K562 (cell line): ENCODE measurements at regions not wholly inside any gene's neighbourhood (a gene's known extent, or its start where the extent isn't known, plus 50 kb on each side); places are given as distances from the start of the nearest gene placed in this dataset.

Source experiments
- ATAC-seq: fragments of 200-7000 bp; cut with Tn5 transposase; 3 replicates; pipeline ENCODE4 v1.9.1; 2020; ENCODE audit warnings: moderate library complexity
- BruUV-seq: library from RNA; stranded (reverse); fragments of 400-500 nt; replicated peaks from 2 replicates; lab custom pipeline; 2021; lab: Mats Ljungman, UMichigan
- CTCF ChIA-PET: fragments of 300-600 bp; formaldehyde crosslinking; extraction: SDS; loops from one replicate; lab custom pipeline; 2021; ENCODE audit warnings: low intra/inter-chr PET ratio; lab: Yijun Ruan, JAX
- POLR2A ChIA-PET: fragments of 300-600, 350-650 bp; sonication (Branson Sonifier 250); formaldehyde crosslinking; extraction: SDS; loops from one replicate; lab custom pipeline; 2021; ENCODE audit warnings: antibody characterized with exemption, inconsistent platforms; lab: Yijun Ruan, JAX
- DNase-seq, 4 experiments: peaks; one replicate each; pipeline versions ENCODE4 v3.0.0 to v3.0.0-alpha.2; 2011 to 2018; ENCODE audit warnings: low spot score in 3 of 4, mixed read lengths in 3 of 4; ENCODE audit errors: extremely low read depth in 1 of 4
- FAIRE-seq: peaks from 2 replicates; lab custom pipeline; 2011; peaks lifted over from hg19 to GRCh38; lab: Jason Lieb, UNC
- H2AFZ ChIP-seq: 2 replicates; pipeline ENCODE4 v1.6.0; 2011; ENCODE audit warnings: low read depth, low read length, control low read depth, inconsistent platforms
- H3K27ac ChIP-seq: fragments of 200-600 bp; 3 replicates; pipeline ENCODE4 v1.8.0; 2011; ENCODE audit warnings: low read depth, mild to moderate bottlenecking, control low read depth, inconsistent platforms, low read length, moderate library complexity, mixed read lengths; ENCODE audit errors: extremely low read depth
- H3K27me3 ChIP-seq, 2 experiments: fragments of 300-600 bp in 1 of 2; 2 replicates in 1 of 2; 3 replicates in 1 of 2; pipeline versions ENCODE4 v1.6.0 to v1.8.0; 2011; ENCODE audit warnings: inconsistent platforms in 2 of 2, low read length in 2 of 2, mild to moderate bottlenecking in 1 of 2, mixed read lengths in 1 of 2, moderate library complexity in 1 of 2; ENCODE audit not compliant: control insufficient read depth in 2 of 2, insufficient read depth in 2 of 2
- H3K36me3 ChIP-seq: fragments of 300-600 bp; 3 replicates; pipeline ENCODE4 v1.8.0; 2011; ENCODE audit warnings: mild to moderate bottlenecking, low read length, inconsistent platforms; ENCODE audit not compliant: control insufficient read depth, insufficient read depth
- H3K4me1 ChIP-seq, 2 experiments: fragments of 200-600 bp in 1 of 2; replicated peaks in 1 of 2; 2 replicates in 1 of 2; 3 replicates in 1 of 2; pipeline versions ENCODE4 v1.5.1 to v1.8.0; 2011; ENCODE audit warnings: inconsistent platforms in 2 of 2, low read length in 2 of 2, mild to moderate bottlenecking in 1 of 2, mixed read lengths in 1 of 2, moderate library complexity in 1 of 2; ENCODE audit not compliant: control insufficient read depth in 2 of 2, insufficient read depth in 2 of 2
- H3K4me2 ChIP-seq: 2 replicates; pipeline ENCODE4 v1.6.1; 2011; ENCODE audit warnings: low read length, control low read depth, inconsistent platforms, mixed read lengths; ENCODE audit not compliant: insufficient read depth
- H3K4me3 ChIP-seq: fragments of 200-600 bp; sonication (generic), shearing (Covaris generic); 2 replicates; pipeline ENCODE4 v1.5.1; 2016; ENCODE audit warnings: control low read depth, inconsistent platforms
- H3K79me2 ChIP-seq: fragments of 200-600 bp; 3 replicates; pipeline ENCODE4 v1.8.0; 2011; ENCODE audit warnings: low read length, inconsistent platforms; ENCODE audit not compliant: control insufficient read depth, insufficient read depth
- H3K9ac ChIP-seq, 2 experiments: 2 replicates each; pipeline versions ENCODE4 v1.6.0 to v1.6.1; 2011; ENCODE audit warnings: low read depth in 2 of 2, low read length in 2 of 2, control low read depth in 1 of 2, inconsistent platforms in 1 of 2, mild to moderate bottlenecking in 1 of 2, mixed read lengths in 1 of 2; ENCODE audit not compliant: insufficient read depth in 1 of 2
- H3K9me1 ChIP-seq: one replicate; pipeline ENCODE4 v1.6.0; 2011; ENCODE audit warnings: inconsistent platforms, mild to moderate bottlenecking, low read length, moderate library complexity; ENCODE audit not compliant: control insufficient read depth, insufficient read depth
- H3K9me3 ChIP-seq: replicated peaks from 2 replicates; pipeline ENCODE4 v1.5.1; 2011; ENCODE audit warnings: low read depth, low read length, inconsistent platforms; ENCODE audit not compliant: control insufficient read depth, insufficient read depth
- H4K20me1 ChIP-seq: replicated peaks from 2 replicates; pipeline ENCODE4 v1.6.1; 2011; ENCODE audit warnings: low read length, inconsistent platforms, mixed read lengths; ENCODE audit not compliant: control insufficient read depth, insufficient read depth
- ARNT ChIP-seq, 2 experiments: fragments of 450-650 bp; IDR thresholded peaks; 2 replicates each; pipeline ENCODE4 v1.6.1; 2016; ENCODE audit warnings: mild to moderate bottlenecking in 1 of 2
- BRD9 ChIP-seq: fragments of 450-650 bp; IDR thresholded peaks from 2 replicates; pipeline ENCODE4 v1.6.1; 2018; ENCODE audit warnings: low read depth; ENCODE audit not compliant: partially characterized antibody
- CHD4 ChIP-seq: fragments of 200-600 bp; sonication (generic); IDR thresholded peaks from 3 replicates; pipeline ENCODE4 v1.6.1; 2012; ENCODE audit warnings: low read depth, mild to moderate bottlenecking, mixed read lengths, low read length, inconsistent platforms; ENCODE audit not compliant: insufficient read depth, insufficient replicate concordance, poor library complexity, severe bottlenecking
- DIDO1 ChIP-seq: fragments of 450-650 bp; IDR thresholded peaks from 2 replicates; pipeline ENCODE4 v1.6.1; 2016; ENCODE audit warnings: low read depth, missing biosample characterization, missing genetic modification characterization
- NCOA1 ChIP-seq: fragments of 450-650 bp; IDR thresholded peaks from 2 replicates; pipeline ENCODE4 v1.6.1; 2016; ENCODE audit warnings: low read depth
- SMC3 ChIP-seq: conservative IDR thresholded peaks from 2 replicates; pipeline ENCODE4 v1.6.1; 2011; ENCODE audit warnings: low read depth, low read length, improper control_type of control experiment; ENCODE audit not compliant: insufficient read depth
- WGBS: fragments of 100-300 bp; shearing (Covaris generic); methylation state at CpG from one replicate; pipeline ENCODE4 v1.1.6; 2016; ENCODE audit warnings: low coverage, mixed read lengths; ENCODE audit not compliant: insufficient coverage; ENCODE audit errors: missing lambda C conversion rate; 5-methylcytosine and 5-hydroxymethylcytosine counted together
- in situ Hi-C: fragments of 300-500 bp; cut with MboI; formaldehyde crosslinking; loops from 4 replicates; pipeline ENCODE4 v1.15.0; 2018; ENCODE audit warnings: inconsistent platforms, mixed read lengths
- intact Hi-C: fragments of 100-400 bp; cut with micrococcal nuclease; formaldehyde crosslinking; loops from 2 replicates; pipeline ENCODE4 v1.14.2; 2022
- TF ChIP-seq, protein P1 (sequence below), 2 experiments: fragments of 450-650 bp in 1 of 2; sonication (generic) in 1 of 2; formaldehyde crosslinking in 1 of 2; IDR thresholded peaks; 2 replicates each; pipeline versions ENCODE4 v1.7.1 to v1.9.0; 2016 to 2022; ENCODE audit warnings: inconsistent platforms in 1 of 2, mild to moderate bottlenecking in 1 of 2, missing genetic modification reagents in 1 of 2
- TF ChIP-seq, protein P2 (sequence below), 2 experiments: IDR thresholded peaks; 2 replicates each; pipeline ENCODE4 v1.6.1; 2012; ENCODE audit warnings: improper control_type of control experiment in 2 of 2, low read depth in 2 of 2, low read length in 2 of 2, borderline replicate concordance in 1 of 2

DNA sequence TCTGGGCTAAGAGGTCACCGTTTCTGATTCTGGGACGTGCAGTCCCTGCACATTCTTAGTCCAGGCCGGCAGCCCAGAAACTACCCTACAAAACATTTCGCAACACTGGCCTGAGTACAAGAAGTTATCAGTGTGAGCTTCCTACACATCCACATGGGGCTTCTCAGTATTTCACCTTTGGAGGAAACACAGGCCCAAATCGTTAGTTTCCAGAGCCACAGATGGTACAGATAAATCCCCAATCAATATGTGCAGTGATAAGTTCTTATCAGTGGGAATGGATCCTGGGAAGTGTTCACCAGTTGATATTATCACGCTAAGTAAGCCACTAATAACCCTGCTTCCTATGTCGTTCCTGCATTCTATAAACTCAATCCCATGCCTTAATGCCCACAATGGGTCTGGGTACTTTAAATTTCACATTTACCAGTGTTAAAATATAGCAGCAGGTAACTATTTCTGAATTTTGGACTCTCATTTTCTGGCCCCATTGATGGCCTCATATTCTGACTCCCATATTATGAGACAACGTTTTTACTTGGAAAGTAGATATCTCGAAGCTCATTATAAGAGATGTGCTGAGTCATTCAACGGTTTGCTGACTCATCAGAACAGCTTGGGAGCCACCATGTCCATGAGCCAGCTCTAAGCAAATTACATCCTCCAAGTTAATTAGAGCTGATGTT lies 370.2 kb upstream of the MAF start:
- ChIA-PET CTCF (no interaction called here), POLR2A (interaction anchor here (0.6 to 3.6 kb wide), 16 partner anchors 11 to 1435 kb away, joined by 3 to 20 read pairs (median 4); no protein-coding TSS in a partner anchor)
- Histone ChIP-seq H3K4me3 (no peak overlapping the region), H3K4me1 (peaks cover 9 to 50% of the 10 kb centered on the region in 2 experiments; a peak in 4 of 5 replicates), H3K27me3 (no peaks in the 10 kb centered on the region), H3K79me2 (no peaks in the 10 kb centered on the region), H2AFZ (peak overlapping the region; percentile 91), H4K20me1 (no peaks in the 10 kb centered on the region), H3K9me3 (no peaks in the 10 kb centered on the region), H3K9me1 (no peaks in the 10 kb centered on the region), H3K9ac (peak overlapping the region in 1 of 2 experiments; percentile 72; a peak in 2 of 4 replicates), H3K4me2 (peak overlapping the region; percentile 66), H3K36me3 (no peaks in the 10 kb centered on the region), H3K27ac (peak overlapping the region; percentile 97)
- WGBS, result 2% methylated on average over 10 of the region's 10 CpGs
- BruUV-seq, result no TSS peak
- peak; percentile 63 to 96 (median 66) for DNase-seq
- ATAC-seq, result peak; percentile 85
- peak; percentile 93 for FAIRE-seq
- in situ Hi-C loops, result no loop called here
- intact Hi-C loops, result loop anchor here (5.0 kb wide), 4 partner anchors 73 to 198 kb away; no protein-coding TSS in a partner anchor
- no peak for TF ChIP-seq DIDO1 (tag)
- TF ChIP-seq, protein P1, sequence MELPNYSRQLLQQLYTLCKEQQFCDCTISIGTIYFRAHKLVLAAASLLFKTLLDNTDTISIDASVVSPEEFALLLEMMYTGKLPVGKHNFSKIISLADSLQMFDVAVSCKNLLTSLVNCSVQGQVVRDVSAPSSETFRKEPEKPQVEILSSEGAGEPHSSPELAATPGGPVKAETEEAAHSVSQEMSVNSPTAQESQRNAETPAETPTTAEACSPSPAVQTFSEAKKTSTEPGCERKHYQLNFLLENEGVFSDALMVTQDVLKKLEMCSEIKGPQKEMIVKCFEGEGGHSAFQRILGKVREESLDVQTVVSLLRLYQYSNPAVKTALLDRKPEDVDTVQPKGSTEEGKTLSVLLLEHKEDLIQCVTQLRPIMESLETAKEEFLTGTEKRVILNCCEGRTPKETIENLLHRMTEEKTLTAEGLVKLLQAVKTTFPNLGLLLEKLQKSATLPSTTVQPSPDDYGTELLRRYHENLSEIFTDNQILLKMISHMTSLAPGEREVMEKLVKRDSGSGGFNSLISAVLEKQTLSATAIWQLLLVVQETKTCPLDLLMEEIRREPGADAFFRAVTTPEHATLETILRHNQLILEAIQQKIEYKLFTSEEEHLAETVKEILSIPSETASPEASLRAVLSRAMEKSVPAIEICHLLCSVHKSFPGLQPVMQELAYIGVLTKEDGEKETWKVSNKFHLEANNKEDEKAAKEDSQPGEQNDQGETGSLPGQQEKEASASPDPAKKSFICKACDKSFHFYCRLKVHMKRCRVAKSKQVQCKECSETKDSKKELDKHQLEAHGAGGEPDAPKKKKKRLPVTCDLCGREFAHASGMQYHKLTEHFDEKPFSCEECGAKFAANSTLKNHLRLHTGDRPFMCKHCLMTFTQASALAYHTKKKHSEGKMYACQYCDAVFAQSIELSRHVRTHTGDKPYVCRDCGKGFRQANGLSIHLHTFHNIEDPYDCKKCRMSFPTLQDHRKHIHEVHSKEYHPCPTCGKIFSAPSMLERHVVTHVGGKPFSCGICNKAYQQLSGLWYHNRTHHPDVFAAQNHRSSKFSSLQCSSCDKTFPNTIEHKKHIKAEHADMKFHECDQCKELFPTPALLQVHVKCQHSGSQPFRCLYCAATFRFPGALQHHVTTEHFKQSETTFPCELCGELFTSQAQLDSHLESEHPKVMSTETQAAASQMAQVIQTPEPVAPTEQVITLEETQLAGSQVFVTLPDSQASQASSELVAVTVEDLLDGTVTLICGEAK (IDR thresholded peaks at IDR 0.05), result no peak
- TF ChIP-seq, protein P1 (CRISPR knock-in tag; IDR thresholded peaks at IDR 0.05), result no peak
- peak; percentile 65 to 77; a peak in 1 of 4 replicates for TF ChIP-seq ARNT (IDR thresholded peaks at IDR 0.05)
- TF ChIP-seq CHD4, result no peak
- peak; percentile 98 for TF ChIP-seq BRD9
- TF ChIP-seq, protein P2, sequence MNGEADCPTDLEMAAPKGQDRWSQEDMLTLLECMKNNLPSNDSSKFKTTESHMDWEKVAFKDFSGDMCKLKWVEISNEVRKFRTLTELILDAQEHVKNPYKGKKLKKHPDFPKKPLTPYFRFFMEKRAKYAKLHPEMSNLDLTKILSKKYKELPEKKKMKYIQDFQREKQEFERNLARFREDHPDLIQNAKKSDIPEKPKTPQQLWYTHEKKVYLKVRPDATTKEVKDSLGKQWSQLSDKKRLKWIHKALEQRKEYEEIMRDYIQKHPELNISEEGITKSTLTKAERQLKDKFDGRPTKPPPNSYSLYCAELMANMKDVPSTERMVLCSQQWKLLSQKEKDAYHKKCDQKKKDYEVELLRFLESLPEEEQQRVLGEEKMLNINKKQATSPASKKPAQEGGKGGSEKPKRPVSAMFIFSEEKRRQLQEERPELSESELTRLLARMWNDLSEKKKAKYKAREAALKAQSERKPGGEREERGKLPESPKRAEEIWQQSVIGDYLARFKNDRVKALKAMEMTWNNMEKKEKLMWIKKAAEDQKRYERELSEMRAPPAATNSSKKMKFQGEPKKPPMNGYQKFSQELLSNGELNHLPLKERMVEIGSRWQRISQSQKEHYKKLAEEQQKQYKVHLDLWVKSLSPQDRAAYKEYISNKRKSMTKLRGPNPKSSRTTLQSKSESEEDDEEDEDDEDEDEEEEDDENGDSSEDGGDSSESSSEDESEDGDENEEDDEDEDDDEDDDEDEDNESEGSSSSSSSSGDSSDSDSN (IDR thresholded peaks at IDR 0.05; ENCODE audit: borderline replicate concordance in 1 of 2, low read depth in 2 of 2, low read length in 2 of 2), result 0 out of 4 replicates have a peak, but pooled peaks of 1 of the 2 experiments have one; percentile 19
- TF ChIP-seq NCOA1, result peak; percentile 66
- no peak for TF ChIP-seq SMC3
